ENCODE measurements at regions not wholly inside any gene's neighbourhood (a gene's known extent, or its start where the extent isn't known, plus 50 kb on each side); places are given as distances from the start of the nearest gene placed in this dataset.
"Not testable (repeated sequence)": the region's sequence is repeated elsewhere in the genome, so short reads cannot be mapped to it uniquely, and the experiment has no call there.

DNA sequence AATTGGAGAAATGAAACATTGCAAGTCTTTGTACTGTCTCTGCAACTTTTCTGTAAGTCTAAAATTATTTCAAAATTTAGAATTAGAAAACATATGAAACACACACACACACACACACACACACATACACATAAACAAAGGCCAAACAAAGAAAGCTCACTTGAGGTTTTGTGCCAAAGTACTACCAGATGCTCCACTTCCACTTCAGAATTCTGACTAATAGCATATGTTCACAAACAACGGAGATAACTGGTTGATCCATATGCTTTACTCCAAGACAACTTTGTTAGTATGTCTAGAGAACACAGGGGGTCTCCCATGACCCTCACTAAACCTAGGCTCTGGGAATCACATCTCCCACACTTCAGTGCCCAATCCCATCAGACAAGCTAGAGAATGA, 133.8 kb upstream of the CLEC14A start:
- DNase-seq, result no peak

DNA sequence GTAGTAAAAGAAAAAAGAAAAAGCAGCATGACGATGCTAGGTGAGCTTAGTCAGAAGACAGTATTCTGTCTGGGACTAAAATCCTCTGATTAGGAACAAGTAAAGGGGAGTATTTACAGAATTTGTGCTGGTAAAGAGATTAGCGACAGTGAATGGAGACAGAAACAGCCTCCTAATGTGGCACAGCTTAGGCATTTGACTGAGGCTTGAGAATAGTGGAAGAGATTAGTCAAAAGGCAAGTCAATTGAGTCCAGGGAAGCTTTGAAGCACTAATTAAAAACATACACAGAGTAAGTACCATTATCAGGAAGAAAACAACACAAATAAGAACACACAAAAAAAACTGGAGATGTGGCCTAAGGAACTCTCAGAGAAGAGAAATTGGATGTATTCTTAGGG, 131.9 kb upstream of the CLEC14A start:
- no peak for DNase-seq

DNA sequence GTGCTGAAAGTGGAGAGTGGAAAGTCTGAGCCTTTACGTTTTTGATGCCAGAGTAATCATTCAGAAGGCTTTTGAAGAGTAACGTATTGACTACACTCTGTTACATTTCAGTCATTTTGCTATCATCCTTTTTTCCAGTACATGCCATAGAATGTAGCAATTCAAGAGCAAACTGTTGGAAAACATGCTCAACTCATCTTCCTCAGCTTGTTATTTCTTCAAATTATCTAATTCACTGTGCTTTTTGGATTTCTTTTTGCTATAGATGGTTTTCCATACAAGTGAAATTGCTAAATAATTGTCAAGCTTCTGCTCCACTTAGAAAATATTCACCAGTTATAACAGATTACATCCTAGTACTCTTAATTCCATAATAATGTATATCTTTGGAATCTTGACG, 129.9 kb upstream of the CLEC14A start:
- DNase-seq, result no peak

DNA sequence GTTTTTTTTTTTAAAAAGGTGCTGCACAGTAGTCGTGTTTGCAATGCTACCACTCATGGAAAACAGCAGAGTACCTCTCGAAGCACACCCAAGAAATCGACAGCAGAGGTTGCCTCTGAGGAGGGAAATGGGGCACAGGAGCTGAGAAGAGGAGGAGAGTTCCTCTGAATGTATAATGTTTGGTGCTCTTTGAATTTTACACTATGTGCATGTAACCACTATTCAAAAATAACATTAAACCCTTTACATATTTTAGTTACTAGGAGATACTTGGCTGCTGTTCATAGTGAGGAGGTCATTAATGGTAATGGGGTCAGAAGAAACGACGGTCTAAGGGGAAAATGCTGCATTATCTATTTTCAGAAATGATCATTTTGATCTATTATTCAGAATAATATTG, 129.4 kb upstream of the CLEC14A start:
- DNase-seq, result no peak

DNA sequence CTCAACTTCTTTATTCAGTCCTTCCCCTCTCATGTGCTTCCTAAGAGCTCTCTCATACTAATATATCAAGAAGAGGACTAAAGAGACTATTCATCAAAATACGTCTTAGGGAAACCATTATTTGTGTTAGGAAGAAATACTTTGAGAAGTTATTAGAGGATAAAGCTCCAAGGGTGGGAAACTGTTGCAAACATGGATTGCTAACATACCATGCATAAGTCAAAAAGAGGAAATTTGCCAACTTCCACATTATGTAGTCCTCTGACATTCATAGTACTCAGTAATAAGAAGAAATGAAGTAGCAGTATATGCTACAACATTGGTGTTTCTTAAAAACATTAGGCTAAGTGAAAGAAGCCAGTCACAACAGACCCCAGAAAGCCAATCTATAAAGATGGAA, 128.8 kb upstream of the CLEC14A start:
- no peak for DNase-seq

DNA sequence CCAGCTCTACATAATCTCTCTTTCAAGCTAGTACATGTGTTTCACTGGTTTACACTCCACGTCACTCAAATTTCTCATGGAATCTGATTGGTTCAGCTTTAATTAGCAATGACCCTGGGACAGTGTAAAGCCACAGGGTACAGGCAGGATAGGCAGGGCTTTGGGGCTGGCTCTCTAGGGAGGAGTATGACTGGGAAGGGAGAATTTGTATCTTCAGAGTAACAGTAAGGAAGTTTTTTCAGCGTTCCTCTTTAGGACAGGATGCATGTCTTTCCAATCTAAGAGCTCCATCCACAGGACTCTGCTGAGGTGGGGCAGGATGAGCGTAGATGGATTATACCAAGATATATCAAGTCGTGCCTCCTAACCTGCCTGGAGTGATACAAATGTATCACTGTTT, 112.0 kb upstream of the CLEC14A start:
- no peak for DNase-seq

DNA sequence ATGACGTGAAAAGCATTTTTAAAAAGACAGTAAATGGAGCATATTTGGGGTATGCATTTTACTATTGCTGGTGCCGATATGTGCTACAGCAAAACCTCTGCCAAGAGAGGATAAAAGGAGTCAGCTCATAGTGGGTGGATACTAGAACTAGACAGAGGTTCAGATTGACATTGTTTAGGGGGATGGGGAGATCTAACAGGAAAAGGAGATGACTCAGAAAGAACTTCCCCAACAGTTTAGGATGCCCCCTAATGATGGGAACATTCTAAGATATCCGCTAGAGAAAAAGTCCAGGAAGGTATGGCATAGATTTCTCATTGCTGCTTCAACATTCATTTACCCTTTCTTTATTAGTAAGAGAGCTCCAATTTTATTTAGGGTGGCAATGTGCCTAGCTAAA, 110.5 kb upstream of the CLEC14A start:
- no peak for DNase-seq

DNA sequence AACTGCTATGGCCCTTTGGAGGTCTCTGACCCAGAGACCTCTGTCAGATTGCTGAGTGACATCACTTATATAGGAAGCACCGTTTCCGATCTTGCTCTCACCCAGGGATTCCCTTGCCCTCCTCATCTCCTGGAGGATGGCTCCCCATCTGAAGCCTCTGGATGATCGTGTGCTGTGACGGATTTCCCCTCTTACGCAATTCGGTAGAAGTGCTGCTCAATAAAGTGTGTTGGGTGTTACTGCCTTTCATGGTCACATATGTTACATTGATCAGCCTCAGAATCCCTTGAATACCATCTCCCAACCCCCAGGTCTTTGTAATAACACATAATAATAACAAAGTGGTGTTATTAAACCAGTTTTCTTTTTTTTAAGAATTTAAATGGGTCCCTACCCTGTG, 107.3 kb upstream of the CLEC14A start:
- no peak for DNase-seq

DNA sequence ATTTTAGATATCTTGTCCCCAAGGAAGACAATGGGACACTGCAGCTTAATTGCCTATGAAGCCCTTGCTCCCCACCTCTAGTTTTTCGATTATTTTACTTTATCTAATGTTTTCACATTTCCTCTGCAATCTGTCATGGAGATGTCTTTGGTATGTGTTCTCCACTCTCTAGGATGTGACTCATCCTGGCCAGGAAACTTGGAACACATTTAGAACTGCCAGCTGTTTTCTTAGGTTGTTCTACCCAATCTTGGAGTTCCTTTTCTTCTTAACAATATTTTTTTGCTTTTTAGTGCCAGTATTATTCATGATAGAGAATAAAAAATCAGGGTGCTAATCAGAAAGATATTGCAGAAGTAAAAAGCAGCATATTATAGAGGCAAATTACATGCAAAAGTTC, 101.7 kb upstream of the CLEC14A start:
- no peak for DNase-seq

DNA sequence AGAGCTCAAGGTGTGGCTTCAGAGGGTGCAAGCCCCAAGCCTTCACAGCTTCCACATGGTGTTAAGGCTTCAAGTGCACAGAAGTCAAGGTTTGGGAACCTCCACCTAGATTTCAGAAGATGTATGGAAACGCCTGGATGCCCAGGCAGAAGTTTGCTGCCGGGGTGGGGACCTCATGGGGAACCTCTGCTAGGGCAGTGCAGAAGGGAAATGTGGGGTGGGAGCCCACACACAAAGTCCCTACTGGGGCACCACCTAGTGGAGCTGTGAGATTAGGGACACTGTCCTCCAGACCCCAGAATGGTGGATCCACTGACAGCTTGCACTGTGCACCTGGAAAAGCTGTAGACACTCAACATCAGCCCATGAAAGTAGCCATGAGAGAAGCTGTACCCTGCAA, 99.6 kb upstream of the CLEC14A start:
- DNase-seq, result not testable (repeated sequence)

DNA sequence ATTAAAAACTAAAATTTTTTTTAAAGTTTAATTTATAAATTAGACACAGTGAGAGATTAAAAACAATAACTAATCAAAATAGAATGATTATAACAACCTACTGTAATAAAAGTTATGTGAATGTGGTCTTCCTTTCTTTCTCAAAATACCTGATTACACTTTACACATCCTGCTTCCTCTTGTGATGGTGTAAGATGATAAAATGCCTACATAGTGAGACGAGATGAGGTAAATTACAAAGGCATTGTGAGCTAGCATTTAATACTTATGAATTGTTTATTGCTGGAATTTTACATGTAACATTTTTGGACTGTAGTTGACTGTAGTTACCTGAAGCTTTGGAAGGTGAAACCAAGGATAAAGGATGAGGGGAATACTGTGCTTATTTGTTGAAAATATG, 94.2 kb upstream of the CLEC14A start:
- no peak for DNase-seq

DNA sequence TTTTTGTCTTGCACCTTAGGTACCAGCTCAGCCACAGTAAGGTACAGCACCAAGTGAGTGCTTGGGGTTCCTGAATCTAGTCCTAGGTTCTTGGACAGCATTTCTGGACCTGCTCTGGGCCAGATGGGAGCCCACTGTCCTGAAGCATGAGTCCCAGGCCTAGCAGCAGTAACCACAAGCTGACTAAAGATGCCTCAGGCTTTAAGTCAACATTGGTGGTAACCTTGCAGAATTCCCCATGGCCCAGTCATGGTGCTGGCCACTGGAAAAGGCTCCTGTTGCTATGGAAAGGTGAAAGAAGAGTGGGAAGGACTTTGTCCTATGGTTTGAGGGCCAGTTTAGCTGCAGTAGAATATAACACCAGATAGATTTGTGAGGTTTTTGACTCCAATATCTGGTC, 86.9 kb upstream of the CLEC14A start:
- DNase-seq, result no peak

DNA sequence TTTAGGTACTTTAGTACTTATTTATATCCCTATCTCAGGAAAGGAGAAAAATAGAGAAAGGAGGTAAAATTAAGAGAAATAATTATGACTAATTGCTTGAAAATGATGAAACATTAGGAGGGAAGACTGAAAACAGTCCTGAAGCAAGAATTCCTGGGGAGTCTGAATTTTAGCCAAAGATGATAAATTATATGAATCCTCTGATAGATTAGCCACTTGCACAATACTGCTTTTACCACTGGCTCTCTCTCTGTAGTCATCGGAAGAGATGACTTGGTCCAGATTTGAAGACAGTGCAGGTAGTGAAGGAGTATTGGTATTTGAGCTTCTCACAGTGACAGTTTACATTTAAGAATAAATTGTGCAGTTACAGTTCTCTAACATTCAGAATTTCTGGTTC, 83.8 kb upstream of the CLEC14A start:
- DNase-seq, result no peak

DNA sequence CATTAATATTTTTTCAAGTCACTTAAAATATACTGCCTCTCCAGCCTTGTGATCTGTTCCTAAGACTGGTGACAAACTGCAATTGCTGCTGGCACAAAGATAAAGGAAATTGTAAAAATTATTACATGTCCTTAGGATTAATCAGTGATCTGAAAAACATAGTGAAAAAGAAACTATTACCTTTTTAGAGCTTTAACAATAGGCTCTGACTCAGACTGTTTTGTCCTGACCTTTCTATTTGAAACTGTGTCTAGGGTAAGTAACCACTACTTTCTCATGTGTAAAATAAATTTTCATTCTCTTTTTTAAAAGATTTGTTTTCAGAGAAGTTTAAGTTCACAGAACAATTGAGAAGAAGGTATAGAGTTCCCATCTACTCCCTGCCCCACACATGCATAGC, 80.4 kb upstream of the CLEC14A start:
- no peak for DNase-seq

DNA sequence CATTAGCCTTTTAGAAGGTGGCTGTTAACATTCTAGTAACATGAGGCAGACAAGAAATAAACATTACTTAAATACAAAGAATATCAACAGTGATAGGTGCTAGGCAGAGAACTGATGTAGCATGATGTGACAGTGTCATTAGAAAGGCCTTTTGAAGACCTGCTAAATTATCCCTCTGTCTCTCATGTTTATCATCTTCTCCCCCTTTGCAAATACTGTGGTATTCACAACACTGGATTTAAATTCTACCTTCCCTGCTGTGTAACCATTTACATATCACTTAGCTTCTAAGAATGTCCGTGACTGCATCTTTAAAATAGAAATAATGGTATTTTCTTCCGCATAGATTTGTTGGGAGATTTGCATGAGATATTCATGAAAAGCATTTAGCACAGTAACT, 74.4 kb upstream of the CLEC14A start:
- DNase-seq, result no peak

DNA sequence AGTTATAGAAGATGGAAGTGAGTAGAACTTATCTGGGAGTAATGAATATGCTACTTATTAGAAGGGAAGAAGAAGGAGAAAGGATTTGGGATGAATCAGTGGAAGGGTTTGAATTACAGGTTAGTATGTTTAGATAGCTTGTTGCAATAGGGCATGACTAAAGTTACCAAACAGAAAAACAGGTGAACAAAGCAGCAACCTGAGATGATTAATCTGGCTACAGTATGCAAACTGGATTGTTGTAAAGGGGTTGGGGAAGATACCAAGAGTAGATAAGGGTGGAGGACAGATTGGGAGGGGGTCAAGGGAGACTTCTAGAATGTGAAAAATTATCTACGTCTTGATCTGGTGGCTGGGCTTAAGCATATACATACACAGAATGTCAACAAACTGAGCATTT, 73.4 kb upstream of the CLEC14A start:
- no peak for DNase-seq

DNA sequence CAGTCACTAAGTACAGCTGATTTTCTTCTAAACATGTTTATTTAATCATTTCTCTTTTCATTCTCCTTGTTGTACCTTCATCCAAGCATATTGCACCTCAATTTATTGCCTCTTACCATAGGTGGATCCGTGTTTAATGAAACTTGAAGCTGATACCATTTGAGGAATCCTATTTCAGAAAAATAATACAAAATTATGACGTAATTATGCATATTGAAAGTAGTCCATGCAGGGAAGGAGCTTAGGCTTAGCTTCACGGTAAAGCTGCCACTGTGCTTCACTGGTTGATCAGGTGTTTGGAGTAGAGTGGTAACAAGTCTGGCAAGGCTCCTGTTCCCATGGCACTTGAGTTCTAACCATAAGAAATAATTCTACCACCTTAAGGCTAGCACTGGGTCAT, 61.0 kb upstream of the CLEC14A start:
- no peak for DNase-seq

DNA sequence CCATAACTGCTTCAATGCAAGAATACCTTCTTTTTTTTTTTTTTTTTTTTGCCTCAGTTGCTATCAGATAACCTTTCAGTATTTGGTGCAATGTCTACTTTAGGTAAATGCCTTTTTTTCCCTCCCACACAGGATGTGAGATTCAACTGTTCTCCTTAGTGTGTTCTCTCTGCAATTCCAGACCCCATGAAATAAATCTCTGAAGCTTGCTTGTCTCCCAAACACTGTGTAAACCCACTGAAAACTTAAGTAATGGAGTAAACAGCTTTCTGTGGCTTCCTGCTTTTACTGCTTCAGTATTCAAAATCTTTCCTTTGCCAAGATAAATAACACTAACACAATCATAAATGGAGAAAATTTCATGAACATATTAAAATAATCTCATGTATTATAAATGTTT, 55.8 kb upstream of the CLEC14A start:
- DNase-seq, result no peak

DNA sequence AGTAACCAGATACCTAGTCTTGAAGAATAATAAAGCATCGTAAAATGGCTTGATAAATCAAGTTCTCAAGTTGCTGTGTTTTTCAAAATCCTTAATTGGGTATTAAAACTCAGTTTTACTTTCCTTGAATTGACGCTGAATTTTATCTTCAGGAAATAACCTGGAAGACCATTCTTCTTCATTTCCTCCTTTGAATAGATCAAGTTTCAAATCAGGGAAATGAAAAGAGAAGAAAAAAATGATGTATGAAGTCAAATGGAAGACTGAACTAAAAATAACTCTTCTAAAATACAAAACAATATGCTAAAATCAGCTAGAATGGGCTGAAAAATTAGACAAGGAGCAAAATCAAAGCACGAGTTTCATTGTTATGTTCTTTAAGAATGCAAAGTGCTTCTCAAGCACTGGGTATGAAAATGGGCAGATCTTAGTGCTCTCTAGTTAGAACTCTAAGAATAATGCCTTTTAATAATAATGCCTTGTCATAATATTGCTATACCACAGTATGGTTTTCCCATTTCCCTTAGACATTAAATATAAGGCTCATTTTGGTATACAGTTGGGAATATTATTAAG, 54.6 kb upstream of the CLEC14A start:
- no peak for DNase-seq

DNA sequence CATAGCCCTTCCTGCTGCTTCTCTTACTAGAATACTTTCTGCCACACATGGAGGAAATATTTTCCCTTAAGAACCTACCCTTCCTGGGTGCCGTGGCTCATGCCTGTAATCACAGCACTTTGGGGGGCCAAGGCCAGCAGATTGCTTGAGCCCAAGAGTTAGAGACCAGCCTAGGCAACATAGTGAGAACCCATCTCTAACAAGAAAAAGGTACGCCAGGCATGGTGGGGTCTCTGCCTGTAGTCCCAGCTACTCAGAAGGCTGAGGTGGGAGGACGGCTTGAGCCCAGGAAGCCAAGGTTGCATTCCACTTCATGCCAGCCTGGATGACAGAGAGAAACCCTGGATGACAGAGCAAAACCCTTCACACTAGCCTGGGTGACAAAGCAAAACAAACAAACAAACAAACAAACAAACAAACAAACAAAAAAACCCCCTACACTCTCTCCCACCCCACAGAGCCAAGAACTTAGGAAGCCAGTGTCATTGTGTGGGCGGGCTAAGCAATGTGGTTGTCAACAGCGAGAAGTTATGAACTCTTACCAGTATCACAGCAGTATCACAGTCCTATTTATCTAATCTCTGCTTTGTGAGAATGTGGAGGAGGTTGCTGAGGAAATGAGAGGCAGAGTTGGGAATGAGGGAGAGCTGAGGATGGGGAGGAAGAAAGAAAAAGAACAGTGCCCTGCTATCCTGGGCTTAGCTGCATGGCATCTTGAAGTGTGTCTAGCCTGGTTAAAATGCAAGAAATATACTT, 53.8 kb upstream of the CLEC14A start:
- DNase-seq, result no peak
